Body of pancreas (tissue), 4 donors: ENCODE measurements at regions not wholly inside any gene's neighbourhood (a gene's known extent, or its start where the extent isn't known, plus 50 kb on each side); places are given as distances from the start of the nearest gene placed in this dataset.

Experiments used
- ATAC-seq: fragments of 150-250 bp; one replicate; pipeline ENCODE4 v1.9.1; 2016
- DNase-seq, 4 donors: peaks; one replicate each; pipeline ENCODE4 v3.0.0-alpha.2; 2019
- H3K27ac ChIP-seq, 4 donors: fragments of 200-600 bp; sonication (generic); 1 replicate in 3 of 4; 2 replicates in 1 of 4; pipeline versions ENCODE4 v1.5.1 to v1.6.1; 2016 to 2019; ENCODE audit warnings: mild to moderate bottlenecking in 1 of 4, mixed read lengths in 1 of 4, moderate library complexity in 1 of 4
- H3K27me3 ChIP-seq, 2 donors: fragments of 200-600 bp; sonication (generic); one replicate each; pipeline ENCODE4 v1.6.0; 2016; ENCODE audit warnings: mild to moderate bottlenecking in 1 of 2
- H3K36me3 ChIP-seq, 2 donors: fragments of 200-600 bp; sonication (generic); replicated peaks in 1 of 2; 2 replicates each; pipeline ENCODE4 v1.5.1; 2016; ENCODE audit warnings: low read depth in 2 of 2; ENCODE audit not compliant: insufficient read depth in 1 of 2
- H3K4me1 ChIP-seq: fragments of 200-600 bp; sonication (generic); one replicate; pipeline ENCODE4 v1.6.0; 2016
- H3K4me3 ChIP-seq, 2 donors: fragments of 200-600 bp; sonication (generic); 1 replicate in 1 of 2; 2 replicates in 1 of 2; pipeline ENCODE4 v1.5.1; 2016 to 2019
- H3K9me3 ChIP-seq, 3 donors: fragments of 200-600 bp; sonication (generic); 1 replicate in 2 of 3; 2 replicates in 1 of 3; pipeline ENCODE4 v1.5.1; 2016
- CTCF ChIP-seq, 7 experiments: fragments of 450-650 bp in 4 of 7; fragments of 200-600 bp in 3 of 7; sonication (generic) in 3 of 7; IDR thresholded peaks; one replicate each; pipeline ENCODE4 v1.5.1; 2016 to 2019; ENCODE audit warnings: antibody characterized with exemption in 7 of 7
- POLR2A ChIP-seq, 3 donors: fragments of 450-650 bp; IDR thresholded peaks; one replicate each; pipeline ENCODE4 v1.6.1; 2016; ENCODE audit warnings: antibody characterized with exemption in 3 of 3, mild to moderate bottlenecking in 2 of 3
- WGBS, 2 donors: methylation state at CpG; one replicate each; pipeline ENCODE4 v1.1.5; 2017; 5-methylcytosine and 5-hydroxymethylcytosine counted together
- intact Hi-C: fragments of 100-400 bp; cut with DNase I; formaldehyde crosslinking; loops from one replicate; pipeline ENCODE4 v1.15.1; 2023

GRCh38 chr5:152838241-152838786, 433.2 kb upstream of the NMUR2 start:
- WGBS, 2 donors = 53 to 59% methylated on average over 7 of the region's 7 CpGs
- no peak for TF ChIP-seq CTCF (IDR thresholded peaks at IDR 0.05)

GRCh38 chr5:152844713-152845112, 439.6 kb upstream of the NMUR2 start:
- H3K27me3 ChIP-seq = no peaks in the 10 kb centered on the region
- no peak overlapping the region for H3K4me3 ChIP-seq
- no peak overlapping the region for H3K27ac ChIP-seq
- no peaks in the 10 kb centered on the region for H3K36me3 ChIP-seq
- intact Hi-C loops = no loop called here
- 17 to 19% methylated on average over 1 of the region's 1 CpG for WGBS, 2 donors
- H3K4me1 ChIP-seq = no peaks in the 10 kb centered on the region
- DNase-seq (no peak), ATAC-seq (no peak)
- no peaks in the 10 kb centered on the region for H3K9me3 ChIP-seq
- TF ChIP-seq POLR2A (IDR thresholded peaks at IDR 0.05) = no peak
- TF ChIP-seq CTCF (IDR thresholded peaks at IDR 0.05) = no peak

More at GRCh38 chr5:152838241-152838786, 433.2 kb upstream of the NMUR2 start:
- Histone ChIP-seq H3K27me3 (no peaks in the 10 kb centered on the region), H3K4me3 (no peak overlapping the region), H3K9me3 (no peaks in the 10 kb centered on the region), H3K27ac (no peak overlapping the region), H3K4me1 (no peaks in the 10 kb centered on the region), H3K36me3 (no peaks in the 10 kb centered on the region)
- DNase-seq (no peak), ATAC-seq (no peak)
- intact Hi-C loops = no loop called here

GRCh38 chr5:152853361-152853760, 448.3 kb upstream of the NMUR2 start:
- DNase-seq (no peak), ATAC-seq (no peak)
- no peak overlapping the region for H3K27ac ChIP-seq
- H3K27me3 ChIP-seq = no peaks in the 10 kb centered on the region
- H3K9me3 ChIP-seq = no peaks in the 10 kb centered on the region
- H3K4me1 ChIP-seq = peaks cover 5% of the 10 kb centered on the region
- WGBS, 2 donors = 49 to 54% methylated on average over 2 of the region's 2 CpGs
- TF ChIP-seq CTCF (IDR thresholded peaks at IDR 0.05) = no peak
- TF ChIP-seq POLR2A (IDR thresholded peaks at IDR 0.05) = no peak
- H3K4me3 ChIP-seq = no peak overlapping the region
- intact Hi-C loops = no loop called here
- no peaks in the 10 kb centered on the region for H3K36me3 ChIP-seq

- TF ChIP-seq POLR2A (IDR thresholded peaks at IDR 0.05) = no peak
- TF ChIP-seq CTCF (IDR thresholded peaks at IDR 0.05) = no peak
- DNase-seq (no peak), ATAC-seq (no peak)
- Histone ChIP-seq H3K9me3 (no peaks in the 10 kb centered on the region), H3K4me1 (peaks cover 5% of the 10 kb centered on the region), H3K36me3 (no peaks in the 10 kb centered on the region), H3K4me3 (no peak overlapping the region), H3K27me3 (no peaks in the 10 kb centered on the region), H3K27ac (no peak overlapping the region)
- intact Hi-C loops = no loop called here
- WGBS, 2 donors = 60 to 63% methylated on average over 4 of the region's 4 CpGs
Observed at GRCh38 chr5:152855441-152855840, 450.4 kb upstream of the NMUR2 start.

GRCh38 chr5:152861231-152861630, 456.2 kb upstream of the NMUR2 start:
- WGBS, 2 donors = 50 to 51% methylated on average over 3 of the region's 3 CpGs
- TF ChIP-seq CTCF (IDR thresholded peaks at IDR 0.05) = no peak
- TF ChIP-seq POLR2A (IDR thresholded peaks at IDR 0.05) = no peak

More at GRCh38 chr5:152861231-152861630, 456.2 kb upstream of the NMUR2 start:
- Histone ChIP-seq H3K27ac (no peak overlapping the region), H3K27me3 (no peaks in the 10 kb centered on the region), H3K9me3 (no peaks in the 10 kb centered on the region), H3K36me3 (no peaks in the 10 kb centered on the region), H3K4me3 (no peak overlapping the region), H3K4me1 (peaks cover 5% of the 10 kb centered on the region)
- ATAC-seq (no peak), DNase-seq (no peak)
- intact Hi-C loops = no loop called here
